ENCODE measurements at regions not wholly inside any gene's neighbourhood (a gene's known extent, or its start where the extent isn't known, plus 50 kb on each side); places are given as distances from the start of the nearest gene placed in this dataset.

DNA sequence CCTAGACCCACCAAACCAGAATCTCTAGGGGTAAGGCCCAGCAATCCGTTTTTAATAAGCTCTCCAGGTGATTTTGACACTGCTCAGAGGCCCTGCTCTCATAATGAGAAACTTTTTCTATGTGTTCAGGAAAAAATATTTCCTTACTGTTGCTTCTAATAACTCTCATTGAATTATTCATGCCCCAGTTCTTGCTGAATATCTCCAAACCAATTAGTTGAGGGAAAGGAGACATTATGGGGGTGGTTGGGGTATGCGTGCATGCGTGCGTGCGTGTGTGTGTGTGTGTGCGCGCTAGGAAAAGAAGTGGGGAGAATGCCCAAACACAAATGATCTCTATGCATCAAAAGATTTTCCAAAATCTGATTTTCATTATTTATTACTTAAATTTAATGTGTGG, 411.4 kb downstream of the PIK3R1 start:
- no peak overlapping the region for H3K4me3 ChIP-seq (ENCODE audit: low read length)
- TF ChIP-seq ZNF274 (IDR thresholded peaks at IDR 0.05; ENCODE audit: low read depth, low read length): no peak

GRCh38 chr5:68628082-68628814, 412.7 kb downstream of the PIK3R1 start:
- TF ChIP-seq ZNF274 (IDR thresholded peaks at IDR 0.05; ENCODE audit: low read depth, low read length): no peak
- H3K4me3 ChIP-seq (ENCODE audit: low read length): no peak overlapping the region

- no peak for TF ChIP-seq ZNF274 (IDR thresholded peaks at IDR 0.05; ENCODE audit: low read depth, low read length)
- H3K4me3 ChIP-seq (ENCODE audit: low read length): no peak overlapping the region
Observed at GRCh38 chr5:68630354-68630753, 414.8 kb downstream of the PIK3R1 start.

- TF ChIP-seq ZNF274 (IDR thresholded peaks at IDR 0.05; ENCODE audit: low read depth, low read length): no peak
- H3K4me3 ChIP-seq (ENCODE audit: low read length): no peak overlapping the region
Observed at GRCh38 chr5:68631884-68632283, 416.3 kb downstream of the PIK3R1 start.

DNA sequence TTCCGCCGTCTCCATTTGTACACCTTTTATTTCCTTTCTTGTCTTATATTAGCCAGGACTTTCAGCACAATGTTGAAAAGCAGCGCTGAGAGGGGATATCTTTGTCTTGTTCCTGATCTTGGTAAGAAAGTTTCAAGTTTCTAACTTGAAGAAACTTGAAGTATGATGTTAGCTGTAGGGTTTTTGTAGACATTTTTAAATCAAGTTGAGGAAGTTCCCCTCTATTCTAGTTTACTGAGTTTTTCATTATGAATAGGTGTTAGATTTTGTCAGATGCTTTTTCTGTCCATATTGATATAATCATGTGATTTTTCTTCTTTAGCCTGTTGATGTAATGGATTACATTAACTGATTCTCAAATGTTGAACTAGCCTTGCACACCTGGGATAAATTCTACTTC, 425.7 kb downstream of the PIK3R1 start:
- no peak for TF ChIP-seq ZNF274 (IDR thresholded peaks at IDR 0.05; ENCODE audit: low read depth, low read length)
- H3K4me3 ChIP-seq (ENCODE audit: low read length): no peak overlapping the region

GRCh38 chr5:68643064-68643463, 427.5 kb downstream of the PIK3R1 start:
- TF ChIP-seq ZNF274 (IDR thresholded peaks at IDR 0.05; ENCODE audit: low read depth, low read length): no peak

DNA sequence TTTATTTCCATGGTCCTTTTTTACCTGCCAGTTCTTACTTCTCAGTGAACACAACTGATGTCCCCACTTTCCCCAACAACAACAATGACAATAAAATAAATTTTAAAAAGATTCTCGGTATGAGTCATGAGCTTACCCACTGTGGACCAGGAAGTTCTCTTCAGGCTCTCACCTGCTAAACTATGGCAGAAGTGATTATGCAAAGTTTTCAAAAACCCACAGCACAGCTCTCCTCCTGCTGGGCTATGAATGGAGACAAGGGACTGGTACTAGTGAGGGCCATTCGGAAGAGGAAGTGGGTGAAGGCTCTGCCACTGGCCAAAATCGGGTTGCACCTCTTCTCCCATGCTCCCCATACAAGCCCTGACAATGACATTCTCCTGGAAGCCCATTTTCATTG, 429.4 kb downstream of the PIK3R1 start:
- no peak overlapping the region for H3K4me3 ChIP-seq (ENCODE audit: low read length)
- no peak for TF ChIP-seq ZNF274 (IDR thresholded peaks at IDR 0.05; ENCODE audit: low read depth, low read length)

More at GRCh38 chr5:68643064-68643463, 427.5 kb downstream of the PIK3R1 start:
- H3K4me3 ChIP-seq (ENCODE audit: low read length): no peak overlapping the region

GRCh38 chr5:68646144-68646543, 430.6 kb downstream of the PIK3R1 start:
- TF ChIP-seq ZNF274 (IDR thresholded peaks at IDR 0.05; ENCODE audit: low read depth, low read length): no peak
- no peak overlapping the region for H3K4me3 ChIP-seq (ENCODE audit: low read length)

GRCh38 chr5:68647743-68648142, 432.2 kb downstream of the PIK3R1 start:
- TF ChIP-seq ZNF274 (IDR thresholded peaks at IDR 0.05; ENCODE audit: low read depth, low read length): no peak

DNA sequence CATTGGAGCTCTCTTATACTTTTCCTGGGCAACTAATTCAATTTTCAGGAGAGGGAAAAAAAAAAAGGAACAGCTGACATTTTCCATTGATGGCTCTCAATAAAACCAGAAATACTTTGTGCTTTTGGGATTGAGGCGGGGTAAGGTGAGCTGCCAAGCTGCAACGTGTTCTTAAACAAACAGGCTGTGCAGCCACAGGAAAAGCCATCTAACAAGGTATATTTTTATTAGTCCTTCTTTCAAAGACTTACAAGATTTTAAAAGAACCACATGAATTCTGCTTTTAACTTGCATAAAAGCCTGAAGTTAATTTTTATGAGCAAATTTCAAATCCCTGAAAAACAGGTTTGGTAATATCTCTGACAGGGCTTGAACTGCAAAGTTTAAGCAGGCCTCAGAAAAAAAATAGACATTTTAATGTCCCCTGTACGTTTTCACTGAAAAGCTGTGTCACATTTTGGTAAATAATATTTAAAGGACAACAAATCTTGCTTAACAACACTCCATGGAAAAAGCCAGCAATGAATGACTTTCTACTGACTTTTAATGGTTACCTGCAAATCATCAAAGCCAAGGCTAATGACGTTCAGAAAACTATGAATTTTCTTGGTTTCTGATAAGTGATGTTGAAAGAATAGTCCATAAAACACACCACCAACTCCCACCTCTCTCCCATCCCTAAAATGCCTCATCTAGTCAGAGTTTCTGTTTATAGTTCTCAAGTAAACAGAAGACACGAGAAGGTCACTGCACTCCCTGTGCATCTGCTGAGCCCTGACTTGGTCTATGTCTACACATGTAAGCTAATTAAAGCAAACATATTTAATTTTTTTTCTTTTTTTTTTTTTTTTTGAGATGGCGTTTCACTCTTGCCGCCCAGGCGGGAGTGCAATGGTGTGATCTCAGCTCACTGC, 433.6 kb downstream of the PIK3R1 start:
- no peak overlapping the region for H3K4me3 ChIP-seq (ENCODE audit: low read length)
- TF ChIP-seq ZNF274 (IDR thresholded peaks at IDR 0.05; ENCODE audit: low read depth, low read length): no peak

More at GRCh38 chr5:68647743-68648142, 432.2 kb downstream of the PIK3R1 start:
- H3K4me3 ChIP-seq (ENCODE audit: low read length): no peak overlapping the region

- TF ChIP-seq ZNF274 (IDR thresholded peaks at IDR 0.05; ENCODE audit: low read depth, low read length): no peak
- H3K4me3 ChIP-seq (ENCODE audit: low read length): no peak overlapping the region
Observed at GRCh38 chr5:68652534-68652965, 437.0 kb downstream of the PIK3R1 start.

GRCh38 chr5:68653471-68653870, 437.9 kb downstream of the PIK3R1 start:
- no peak for TF ChIP-seq ZNF274 (IDR thresholded peaks at IDR 0.05; ENCODE audit: low read depth, low read length)
- H3K4me3 ChIP-seq (ENCODE audit: low read length): no peak overlapping the region

DNA sequence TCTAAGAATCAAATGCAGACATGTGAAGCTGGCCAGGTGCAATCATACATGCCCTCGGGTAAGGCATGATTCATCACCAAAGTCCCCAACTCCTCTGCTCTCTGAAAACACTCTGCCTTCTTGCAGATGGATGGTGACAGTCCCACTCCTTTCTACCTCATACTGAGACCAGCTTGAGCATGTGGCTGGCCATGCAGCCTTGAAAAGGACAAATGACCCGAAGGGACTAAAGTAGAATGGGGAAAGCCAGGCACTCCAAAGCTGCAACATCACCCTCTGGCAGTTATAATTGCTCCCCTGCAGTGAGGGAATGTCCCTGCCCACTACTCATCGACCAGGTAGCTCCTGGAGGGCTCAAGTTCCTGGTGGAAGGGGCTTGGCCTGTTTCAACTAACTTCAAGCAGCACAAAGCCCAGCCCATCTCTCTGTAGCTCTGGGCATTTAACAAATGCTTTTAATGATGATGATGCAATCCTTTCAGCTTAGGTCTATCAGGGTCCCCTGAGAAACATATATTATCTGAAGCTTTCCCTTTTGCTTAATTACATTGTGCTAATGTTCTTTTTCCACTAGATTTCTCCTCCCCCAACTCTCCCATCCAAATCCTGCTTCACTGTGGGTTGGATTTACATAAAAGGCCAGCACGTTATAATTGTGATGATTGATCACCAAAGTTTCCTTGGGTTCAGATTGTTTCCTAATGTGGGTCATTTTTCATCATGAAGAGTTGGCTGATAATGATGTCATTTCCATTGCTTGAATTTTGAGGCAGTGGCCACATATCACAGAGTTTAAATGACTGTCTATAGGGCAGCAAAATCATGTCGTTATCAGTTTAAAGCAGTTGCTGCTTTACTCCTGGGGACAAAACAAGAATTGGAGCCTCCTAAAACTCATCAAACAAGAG, 436.5 kb upstream of the SLC30A5 start:
- TF ChIP-seq ZNF274 (IDR thresholded peaks at IDR 0.05; ENCODE audit: low read depth, low read length): no peak
- no peak overlapping the region for H3K4me3 ChIP-seq (ENCODE audit: low read length)

- no peak overlapping the region for H3K4me3 ChIP-seq (ENCODE audit: low read length)
- no peak for TF ChIP-seq ZNF274 (IDR thresholded peaks at IDR 0.05; ENCODE audit: low read depth, low read length)
Observed at GRCh38 chr5:68658810-68659372, 434.9 kb upstream of the SLC30A5 start.

Measured in GM08714 (cell line).